Mesenchymal stem cell (in vitro differentiated cells and primary cell): ENCODE measurements at regions not wholly inside any gene's neighbourhood (a gene's known extent, or its start where the extent isn't known, plus 50 kb on each side); places are given as distances from the start of the nearest gene placed in this dataset.

Experiments used
- DNase-seq: peaks from one replicate; pipeline ENCODE4 v3.0.0-alpha.2; 2013
- H2AFZ ChIP-seq: one replicate; pipeline ENCODE4 v1.6.1; 2013; ENCODE audit warnings: low read depth, mild to moderate bottlenecking, control low read depth, inconsistent platforms, low read length, moderate library complexity
- H2AK5ac ChIP-seq: 2 replicates; pipeline ENCODE4 v1.6.1; 2013; ENCODE audit warnings: low read length, moderate library complexity, mild to moderate bottlenecking, inconsistent platforms; ENCODE audit not compliant: severe bottlenecking
- H2BK120ac ChIP-seq: one replicate; pipeline ENCODE4 v1.6.1; 2013; ENCODE audit warnings: low read depth, mild to moderate bottlenecking, inconsistent platforms, low read length, moderate library complexity
- H2BK12ac ChIP-seq, 2 experiments: one replicate each; pipeline ENCODE4 v1.6.1; 2013; ENCODE audit warnings: inconsistent platforms in 2 of 2, low read length in 2 of 2, mild to moderate bottlenecking in 2 of 2, moderate library complexity in 2 of 2, control low read depth in 1 of 2
- H2BK15ac ChIP-seq: one replicate; pipeline ENCODE4 v1.6.1; 2013; ENCODE audit warnings: mild to moderate bottlenecking, low read depth, inconsistent platforms; ENCODE audit not compliant: poor library complexity, severe bottlenecking
- H2BK5ac ChIP-seq: 2 replicates; pipeline ENCODE4 v1.6.1; 2013; ENCODE audit warnings: low read depth, mild to moderate bottlenecking, low read length, control low read depth, inconsistent platforms; ENCODE audit not compliant: poor library complexity, severe bottlenecking
- H3K14ac ChIP-seq, 2 experiments: one replicate each; pipeline ENCODE4 v1.6.1; 2013; ENCODE audit warnings: inconsistent platforms in 2 of 2, low read length in 2 of 2, control low read depth in 1 of 2, mild to moderate bottlenecking in 1 of 2, moderate library complexity in 1 of 2
- H3K18ac ChIP-seq, 2 experiments: one replicate each; pipeline ENCODE4 v1.6.1; 2013; ENCODE audit warnings: inconsistent platforms in 2 of 2, low read length in 2 of 2, control low read depth in 1 of 2, low read depth in 1 of 2, mild to moderate bottlenecking in 1 of 2
- H3K23ac ChIP-seq, 2 experiments: one replicate each; pipeline ENCODE4 v1.6.1; 2013; ENCODE audit warnings: inconsistent platforms in 2 of 2, low read length in 2 of 2, mild to moderate bottlenecking in 2 of 2, moderate library complexity in 2 of 2, control low read depth in 1 of 2
- H3K27ac ChIP-seq: 2 replicates; pipeline ENCODE4 v1.5.1; 2013; ENCODE audit warnings: mild to moderate bottlenecking, moderate library complexity, low read length, control low read depth, inconsistent platforms; ENCODE audit not compliant: poor library complexity, severe bottlenecking
- H3K27me3 ChIP-seq, 2 experiments: 2 replicates each; pipeline versions ENCODE4 v1.6.1 to v1.7.0; 2013; ENCODE audit warnings: low read length in 2 of 2, mild to moderate bottlenecking in 2 of 2, moderate library complexity in 2 of 2, control low read depth in 1 of 2, inconsistent platforms in 1 of 2; ENCODE audit not compliant: control insufficient read depth in 1 of 2, insufficient read depth in 1 of 2
- H3K36me3 ChIP-seq, 2 experiments: 2 replicates each; pipeline versions ENCODE4 v1.6.1 to v1.7.0; 2013; ENCODE audit warnings: low read length in 2 of 2, control low read depth in 1 of 2, inconsistent platforms in 1 of 2, low read depth in 1 of 2, mild to moderate bottlenecking in 1 of 2; ENCODE audit not compliant: insufficient read depth in 2 of 2, control insufficient read depth in 1 of 2
- H3K4ac ChIP-seq, 2 experiments: one replicate each; pipeline ENCODE4 v1.6.1; 2013; ENCODE audit warnings: inconsistent platforms in 2 of 2, low read length in 2 of 2, mild to moderate bottlenecking in 2 of 2, moderate library complexity in 2 of 2, control low read depth in 1 of 2, low read depth in 1 of 2
- H3K4me1 ChIP-seq: 2 replicates; pipeline ENCODE4 v1.6.1; 2013; ENCODE audit warnings: low read depth, low read length, control low read depth; ENCODE audit not compliant: control insufficient read depth, insufficient read depth
- H3K4me2 ChIP-seq: 2 replicates; pipeline ENCODE4 v1.6.1; 2013; ENCODE audit warnings: low read length, mild to moderate bottlenecking, inconsistent platforms; ENCODE audit not compliant: poor library complexity, severe bottlenecking
- H3K4me3 ChIP-seq, 2 experiments: 2 replicates each; pipeline versions ENCODE4 v1.5.1 to v1.7.0; 2013; ENCODE audit warnings: low read length in 2 of 2, mild to moderate bottlenecking in 2 of 2, control low read depth in 1 of 2, low read depth in 1 of 2; ENCODE audit not compliant: insufficient read depth in 1 of 2
- H3K79me1 ChIP-seq: replicated peaks from 2 replicates; pipeline ENCODE4 v1.6.1; 2013; ENCODE audit warnings: mild to moderate bottlenecking, control low read depth, low read length, inconsistent platforms; ENCODE audit not compliant: poor library complexity, severe bottlenecking
- H3K9ac ChIP-seq: 2 replicates; pipeline ENCODE4 v1.7.0; 2013; ENCODE audit warnings: mild to moderate bottlenecking, low read length, moderate library complexity
- H3K9me3 ChIP-seq: 2 replicates; pipeline ENCODE4 v1.7.0; 2013; ENCODE audit warnings: mild to moderate bottlenecking, low read length; ENCODE audit not compliant: control insufficient read depth
- H4K8ac ChIP-seq: one replicate; pipeline ENCODE4 v1.6.1; 2013; ENCODE audit warnings: inconsistent platforms, mild to moderate bottlenecking, low read length, moderate library complexity
- H4K91ac ChIP-seq: one replicate; pipeline ENCODE4 v1.6.1; 2013; ENCODE audit warnings: mild to moderate bottlenecking, low read length, inconsistent platforms
- WGBS: methylation state at CpG from one replicate; pipeline ENCODE4 v1.1.7; 2013; ENCODE audit warnings: mixed read lengths; 5-methylcytosine and 5-hydroxymethylcytosine counted together

DNA sequence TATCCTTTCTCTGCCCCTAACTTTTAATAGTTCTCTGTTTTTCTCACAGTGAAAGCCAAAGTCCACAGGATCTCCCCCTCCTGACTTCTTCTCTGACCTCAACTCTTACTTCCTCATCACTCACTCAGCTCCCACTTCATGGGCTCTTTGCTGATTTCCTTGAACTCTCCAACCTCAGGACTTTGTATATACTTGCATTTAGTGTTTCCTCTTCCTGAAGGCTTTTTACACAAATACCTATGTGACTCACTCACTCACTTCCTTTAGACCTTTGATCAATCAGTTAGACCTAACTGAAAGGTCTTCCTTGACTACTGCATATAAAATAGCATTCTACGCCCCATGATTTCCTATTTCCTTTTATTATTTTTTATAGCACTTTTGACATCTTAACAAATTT is 233.1 kb upstream of the MEX3C start:
- peak; percentile 17 for DNase-seq
- no peaks in the 10 kb centered on the region for H3K27me3 ChIP-seq
- H4K91ac ChIP-seq = no peak overlapping the region
- no peak overlapping the region for H3K27ac ChIP-seq
- H3K9me3 ChIP-seq = no peaks in the 10 kb centered on the region
- WGBS = no CpG with 5 or more reads among the region's 1 CpG
- no peak overlapping the region for H2BK120ac ChIP-seq
- H3K4ac ChIP-seq = no peak overlapping the region
- no peak overlapping the region for H2BK12ac ChIP-seq
- no peak overlapping the region for H3K14ac ChIP-seq
- H3K79me1 ChIP-seq = no peaks in the 10 kb centered on the region
- H3K18ac ChIP-seq = no peak overlapping the region
- H2AFZ ChIP-seq = no peak overlapping the region
- no peak overlapping the region for H2BK15ac ChIP-seq
- H3K4me2 ChIP-seq = no peak overlapping the region
- H3K9ac ChIP-seq = no peak overlapping the region
- no peak overlapping the region for H3K4me3 ChIP-seq
- H4K8ac ChIP-seq = no peak overlapping the region
- no peak overlapping the region for H2BK5ac ChIP-seq
- H3K36me3 ChIP-seq = no peaks in the 10 kb centered on the region
- H3K4me1 ChIP-seq = no peaks in the 10 kb centered on the region
- no peak overlapping the region for H2AK5ac ChIP-seq
- no peak overlapping the region for H3K23ac ChIP-seq

DNA sequence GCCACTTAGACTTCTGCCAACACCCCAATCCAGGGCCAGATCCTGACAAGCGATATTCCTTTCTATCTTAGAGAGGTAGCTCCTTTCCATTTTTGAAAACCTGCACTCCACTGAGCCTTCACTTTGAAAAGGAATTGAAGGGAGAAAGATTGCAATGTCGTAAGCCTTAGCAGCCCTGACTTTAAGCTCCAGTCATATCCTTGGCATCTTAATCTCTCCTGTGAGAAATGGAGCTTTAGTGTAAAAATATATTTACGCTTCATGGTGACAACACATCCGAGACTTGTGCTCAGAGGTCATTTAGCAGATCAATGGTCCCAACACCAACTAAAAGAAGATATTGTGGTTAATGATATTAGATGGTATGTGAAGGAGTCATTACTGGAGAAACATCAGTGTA is 235.8 kb upstream of the MEX3C start:
- no peak overlapping the region for H2AFZ ChIP-seq
- H2BK12ac ChIP-seq = no peak overlapping the region
- no peaks in the 10 kb centered on the region for H3K36me3 ChIP-seq
- no peaks in the 10 kb centered on the region for H3K9me3 ChIP-seq
- no peak overlapping the region for H2BK5ac ChIP-seq
- no peak overlapping the region for H2BK15ac ChIP-seq
- no peak overlapping the region for H3K23ac ChIP-seq
- DNase-seq = peak; percentile 16
- no peak overlapping the region for H3K18ac ChIP-seq
- no peak overlapping the region for H3K27ac ChIP-seq
- WGBS = 72% methylated on average over 4 of the region's 4 CpGs
- no peak overlapping the region for H2BK120ac ChIP-seq
- H3K4me1 ChIP-seq = no peaks in the 10 kb centered on the region
- H4K91ac ChIP-seq = no peak overlapping the region
- H3K4me3 ChIP-seq = no peak overlapping the region
- no peak overlapping the region for H2AK5ac ChIP-seq
- H3K4ac ChIP-seq = no peak overlapping the region
- H3K27me3 ChIP-seq = no peaks in the 10 kb centered on the region
- H3K14ac ChIP-seq = no peak overlapping the region
- no peak overlapping the region for H4K8ac ChIP-seq
- no peak overlapping the region for H3K9ac ChIP-seq
- no peak overlapping the region for H3K4me2 ChIP-seq
- H3K79me1 ChIP-seq = no peaks in the 10 kb centered on the region

DNA sequence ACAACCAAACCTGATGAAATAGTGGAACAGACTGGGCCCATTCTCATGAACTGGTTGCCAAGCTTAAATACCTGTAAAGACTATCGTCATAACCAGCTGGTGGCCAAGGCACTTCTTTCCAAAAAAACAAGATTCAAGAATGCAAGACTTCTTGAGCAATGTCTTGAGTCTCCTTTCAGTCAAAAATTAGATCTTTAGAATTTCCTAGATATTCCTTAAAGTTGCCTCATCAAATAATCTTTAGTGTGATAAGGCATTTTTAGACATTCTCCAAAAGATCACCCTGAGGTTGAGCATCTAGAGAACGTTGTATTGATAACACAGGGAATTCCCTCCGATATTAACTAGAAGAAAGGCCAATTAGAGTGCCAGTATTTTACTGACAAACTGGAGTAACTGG is 236.4 kb upstream of the MEX3C start:
- Histone ChIP-seq H3K27me3 (no peaks in the 10 kb centered on the region), H3K18ac (no peak overlapping the region), H3K36me3 (no peaks in the 10 kb centered on the region), H3K23ac (no peak overlapping the region), H4K91ac (no peak overlapping the region), H2AK5ac (no peak overlapping the region), H4K8ac (no peak overlapping the region), H3K9me3 (no peaks in the 10 kb centered on the region), H3K14ac (no peak overlapping the region), H2AFZ (no peak overlapping the region), H3K27ac (no peak overlapping the region), H2BK12ac (no peak overlapping the region), H3K4me2 (no peak overlapping the region), H3K4me1 (no peaks in the 10 kb centered on the region), H3K79me1 (no peaks in the 10 kb centered on the region), H3K4me3 (no peak overlapping the region), H3K4ac (no peak overlapping the region), H2BK120ac (no peak overlapping the region), H2BK5ac (no peak overlapping the region), H3K9ac (no peak overlapping the region), H2BK15ac (no peak overlapping the region)
- DNase-seq = no peak
- WGBS = 72% methylated on average over 3 of the region's 3 CpGs

DNA sequence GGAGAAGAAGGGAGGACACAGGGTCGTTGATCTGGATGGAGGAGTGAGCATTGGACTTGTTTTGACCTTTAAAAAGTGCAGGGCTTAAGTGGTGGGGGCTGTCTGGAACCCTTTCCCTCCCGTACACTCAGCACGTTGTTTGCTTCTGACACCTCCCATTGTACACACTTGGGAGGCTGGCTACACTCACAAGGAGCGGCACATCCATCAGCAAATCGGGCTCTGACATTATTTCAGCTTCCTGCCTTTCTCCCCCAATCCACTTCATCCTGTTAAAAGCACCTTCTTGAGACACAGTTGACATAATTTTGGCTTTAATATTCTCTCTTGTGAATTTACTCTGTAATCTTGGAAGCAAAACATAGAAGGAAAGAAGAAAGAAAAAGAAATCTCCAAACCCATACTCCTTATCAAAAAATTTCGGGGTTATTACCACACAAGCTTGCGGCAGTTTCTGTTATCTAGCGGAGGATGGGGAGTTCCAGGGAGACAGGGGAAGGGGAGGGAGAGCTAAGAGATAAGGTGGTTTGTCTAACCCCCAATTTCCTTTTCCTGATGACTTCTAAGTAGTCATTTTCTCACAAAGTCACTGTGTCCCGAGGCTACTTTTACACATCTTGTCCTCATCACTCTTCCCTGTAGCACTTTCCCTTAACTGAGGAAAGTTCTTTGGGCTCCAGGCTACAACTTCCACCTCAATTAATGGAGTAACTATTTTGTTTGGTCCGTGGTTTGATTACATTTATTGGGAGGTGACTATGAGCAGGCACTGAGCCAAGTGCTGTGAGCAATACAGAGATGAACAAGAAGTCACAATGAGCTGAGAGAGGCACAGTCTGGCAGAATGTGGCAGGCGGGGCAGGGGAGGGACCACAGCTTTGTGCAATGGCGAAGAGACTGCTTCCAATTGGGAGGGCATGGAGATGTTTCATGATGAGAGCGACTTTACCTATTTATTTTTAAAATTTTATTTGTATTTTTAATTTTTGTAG is 240.1 kb upstream of the MEX3C start:
- H2AK5ac ChIP-seq = no peak overlapping the region
- H3K4me2 ChIP-seq = no peak overlapping the region
- H3K27ac ChIP-seq = no peak overlapping the region
- H4K91ac ChIP-seq = no peak overlapping the region
- no peak overlapping the region for H2AFZ ChIP-seq
- H3K9ac ChIP-seq = no peak overlapping the region
- H3K79me1 ChIP-seq = no peaks in the 10 kb centered on the region
- H3K14ac ChIP-seq = no peak overlapping the region
- H3K36me3 ChIP-seq = no peaks in the 10 kb centered on the region
- no peaks in the 10 kb centered on the region for H3K27me3 ChIP-seq
- H3K4me1 ChIP-seq = no peaks in the 10 kb centered on the region
- no peak overlapping the region for H2BK12ac ChIP-seq
- H3K18ac ChIP-seq = no peak overlapping the region
- H2BK15ac ChIP-seq = no peak overlapping the region
- no peak overlapping the region for H2BK5ac ChIP-seq
- no peak overlapping the region for H3K4me3 ChIP-seq
- H4K8ac ChIP-seq = no peak overlapping the region
- DNase-seq = no peak
- H2BK120ac ChIP-seq = no peak overlapping the region
- H3K9me3 ChIP-seq = no peaks in the 10 kb centered on the region
- no peak overlapping the region for H3K4ac ChIP-seq
- no peak overlapping the region for H3K23ac ChIP-seq
- 60% methylated on average over 8 of the region's 13 CpGs for WGBS
